ENCODE measurements at regions not wholly inside any gene's neighbourhood (a gene's known extent, or its start where the extent isn't known, plus 50 kb on each side); places are given as distances from the start of the nearest gene placed in this dataset.

GRCh38 chr12:83817730-83818129, 1094.9 kb downstream of the SLC6A15 start:
- H3K4me1 ChIP-seq, result no peaks in the 10 kb centered on the region
- no peaks in the 10 kb centered on the region for H3K36me3 ChIP-seq
- 95 to 96% methylated on average over 1 of the region's 1 CpG for WGBS, 2 donors
- no peak for TF ChIP-seq POLR2A (IDR thresholded peaks at IDR 0.05)
- TF ChIP-seq POLR2AphosphoS5 (IDR thresholded peaks at IDR 0.05), result no peak
- no peak for TF ChIP-seq CTCF (IDR thresholded peaks at IDR 0.05)
- no peak for TF ChIP-seq EP300 (IDR thresholded peaks at IDR 0.05)
- no peak for DNase-seq
- H3K27ac ChIP-seq, result no peak overlapping the region
- no peaks in the 10 kb centered on the region for H3K27me3 ChIP-seq
- H3K4me3 ChIP-seq, result no peak overlapping the region
- no peak for ATAC-seq (ENCODE audit: low FRiP score in 2 of 2)
- H3K9me3 ChIP-seq, result no peaks in the 10 kb centered on the region

DNA sequence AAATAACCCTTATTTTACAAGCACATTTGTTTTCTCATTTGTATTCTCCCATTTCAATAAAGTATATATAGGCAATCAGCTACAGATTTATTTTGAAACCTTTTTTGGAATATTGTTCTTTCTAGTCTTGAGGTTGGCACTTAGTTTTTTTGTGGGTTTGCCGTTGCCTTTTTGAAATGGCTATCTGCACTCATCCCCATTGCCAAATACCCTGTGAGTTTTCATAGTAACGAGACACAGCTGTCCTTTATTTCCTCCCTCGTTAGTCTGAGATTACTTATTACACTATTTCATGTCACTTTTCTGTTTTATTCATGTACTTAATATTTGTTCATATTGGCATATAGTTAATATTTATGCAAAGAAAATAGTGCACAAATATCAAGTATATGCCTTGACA, 1104.0 kb downstream of the SLC6A15 start:
- no peaks in the 10 kb centered on the region for H3K9me3 ChIP-seq
- ATAC-seq (ENCODE audit: low FRiP score in 2 of 2) (no peak), DNase-seq (no peak)
- H3K27me3 ChIP-seq, result no peaks in the 10 kb centered on the region
- WGBS, 2 donors, result 69 to 88% methylated on average over 3 of the region's 3 CpGs
- H3K36me3 ChIP-seq, result no peaks in the 10 kb centered on the region
- H3K27ac ChIP-seq, result no peak overlapping the region
- H3K4me1 ChIP-seq, result no peaks in the 10 kb centered on the region
- H3K4me3 ChIP-seq, result no peak overlapping the region
- TF ChIP-seq EP300 (IDR thresholded peaks at IDR 0.05), result no peak
- no peak for TF ChIP-seq POLR2AphosphoS5 (IDR thresholded peaks at IDR 0.05)
- TF ChIP-seq POLR2A (IDR thresholded peaks at IDR 0.05), result no peak
- no peak for TF ChIP-seq CTCF (IDR thresholded peaks at IDR 0.05)

- 76 to 78% methylated on average over 3 of the region's 3 CpGs for WGBS, 2 donors
- no peak for DNase-seq
- no peak for ATAC-seq (ENCODE audit: low FRiP score in 2 of 2)
- TF ChIP-seq POLR2AphosphoS5 (IDR thresholded peaks at IDR 0.05) (no peak), POLR2A (IDR thresholded peaks at IDR 0.05) (no peak), EP300 (IDR thresholded peaks at IDR 0.05) (no peak), CTCF (IDR thresholded peaks at IDR 0.05) (no peak)
- Histone ChIP-seq H3K36me3 (no peaks in the 10 kb centered on the region), H3K27me3 (no peaks in the 10 kb centered on the region), H3K4me1 (no peaks in the 10 kb centered on the region), H3K27ac (no peak overlapping the region), H3K4me3 (no peak overlapping the region), H3K9me3 (no peaks in the 10 kb centered on the region)
Observed at GRCh38 chr12:83807871-83808270, 1104.7 kb downstream of the SLC6A15 start.

DNA sequence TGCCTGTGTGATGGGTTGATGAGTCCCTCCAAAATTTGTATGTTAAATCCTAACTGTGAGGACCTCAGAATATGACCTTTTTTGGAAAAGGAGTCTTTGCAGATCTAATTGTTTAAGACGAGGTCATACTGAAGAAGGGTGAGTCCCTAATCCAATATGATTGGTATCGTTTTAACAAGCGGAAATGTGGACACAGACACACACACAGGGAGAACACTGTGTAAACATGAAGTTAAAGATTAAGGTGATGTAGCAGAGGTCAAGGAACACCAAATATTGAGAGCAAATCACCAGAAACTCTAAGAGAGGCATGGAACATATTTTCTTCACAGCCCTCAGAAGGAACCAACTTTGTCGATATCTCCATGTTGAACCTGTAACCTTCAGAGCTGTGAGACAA, 1106.7 kb downstream of the SLC6A15 start:
- TF ChIP-seq EP300 (IDR thresholded peaks at IDR 0.05) (no peak), POLR2AphosphoS5 (IDR thresholded peaks at IDR 0.05) (no peak), CTCF (IDR thresholded peaks at IDR 0.05) (no peak), POLR2A (IDR thresholded peaks at IDR 0.05) (no peak)

DNA sequence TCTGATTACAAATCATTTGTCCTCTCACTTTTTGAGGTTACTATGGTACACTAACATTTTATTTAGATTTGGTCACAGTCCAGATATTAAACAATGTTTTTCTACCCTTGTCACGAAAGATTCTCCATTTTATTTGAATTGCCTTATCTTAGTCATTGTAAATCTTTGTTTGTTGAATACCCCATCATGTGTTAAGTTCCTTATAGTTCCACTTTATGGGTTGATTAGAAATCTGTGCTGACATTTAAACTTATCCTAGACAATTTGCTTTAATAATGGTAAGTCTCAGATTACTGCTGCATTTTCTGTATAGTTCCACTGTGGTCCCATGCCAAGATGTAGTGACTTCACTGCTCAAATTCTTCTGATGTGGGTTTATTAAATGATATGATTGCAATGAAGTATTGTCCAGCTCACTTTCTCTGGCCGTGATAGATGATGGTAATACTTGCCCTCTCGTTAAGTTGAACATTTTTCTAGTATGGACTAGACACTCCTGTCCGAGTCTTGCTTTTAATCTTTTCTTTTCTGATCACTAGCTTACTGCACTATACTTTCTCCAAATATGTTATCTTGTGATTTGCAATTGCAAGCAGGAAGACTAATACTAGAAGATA, 1107.3 kb downstream of the SLC6A15 start:
- H3K36me3 ChIP-seq, result no peaks in the 10 kb centered on the region
- no peak for TF ChIP-seq POLR2A (IDR thresholded peaks at IDR 0.05)
- TF ChIP-seq CTCF (IDR thresholded peaks at IDR 0.05), result no peak
- no peak for TF ChIP-seq POLR2AphosphoS5 (IDR thresholded peaks at IDR 0.05)
- no peak for TF ChIP-seq EP300 (IDR thresholded peaks at IDR 0.05)
- H3K4me3 ChIP-seq, result no peak overlapping the region
- DNase-seq, result no peak
- WGBS, 2 donors, result 73% methylated on average over 4 of the region's 4 CpGs
- H3K4me1 ChIP-seq, result no peaks in the 10 kb centered on the region
- no peaks in the 10 kb centered on the region for H3K9me3 ChIP-seq
- no peak for ATAC-seq (ENCODE audit: low FRiP score in 2 of 2)
- H3K27ac ChIP-seq, result no peak overlapping the region
- H3K27me3 ChIP-seq, result no peaks in the 10 kb centered on the region

More for the DNA sequence above, 1106.7 kb downstream of the SLC6A15 start:
- H3K27ac ChIP-seq, result no peak overlapping the region
- H3K4me3 ChIP-seq, result no peak overlapping the region
- ATAC-seq (ENCODE audit: low FRiP score in 2 of 2) (no peak), DNase-seq (no peak)
- 56 to 65% methylated on average over 4 of the region's 4 CpGs for WGBS, 2 donors
- no peaks in the 10 kb centered on the region for H3K36me3 ChIP-seq
- H3K27me3 ChIP-seq, result no peaks in the 10 kb centered on the region
- no peaks in the 10 kb centered on the region for H3K9me3 ChIP-seq
- no peaks in the 10 kb centered on the region for H3K4me1 ChIP-seq

All from upper lobe of left lung (tissue), 6 donors.